ENCODE measurements at regions not wholly inside any gene's neighbourhood (a gene's known extent, or its start where the extent isn't known, plus 50 kb on each side); places are given as distances from the start of the nearest gene placed in this dataset.

DNA sequence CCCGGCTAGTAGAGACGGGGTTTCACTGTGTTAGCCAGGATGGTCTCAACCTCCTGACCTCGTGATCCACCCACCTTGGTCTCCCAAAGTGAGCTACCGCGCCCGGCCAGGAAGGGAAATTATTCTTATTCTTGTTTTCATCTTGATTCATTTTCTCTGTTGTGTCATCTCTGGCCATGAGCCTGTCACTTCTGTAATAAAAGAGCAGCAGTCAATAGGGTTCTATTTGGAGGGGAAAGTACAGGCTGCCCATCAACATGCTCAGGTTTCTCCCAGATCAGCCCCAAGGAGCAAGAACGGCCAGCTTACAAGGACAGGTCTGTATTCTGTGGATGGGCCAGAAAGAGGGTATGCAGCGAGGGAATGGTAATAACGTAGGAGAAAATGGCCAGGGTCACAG, 345.0 kb downstream of the PREX1 start:
- H3K27me3 Mint-ChIP-seq, result peaks cover 14% of the 10 kb centered on the region
- H3K36me3 Mint-ChIP-seq (ENCODE audit: low read depth), result no peaks in the 10 kb centered on the region
- ATAC-seq (no peak), DNase-seq (no peak)
- CTCF ChIA-PET, result interaction anchor here (1.3 kb wide), 1 partner anchor 10 kb away, joined by 3 read pairs; no protein-coding TSS in a partner anchor
- no peaks in the 10 kb centered on the region for H3K9me3 Mint-ChIP-seq
- no peaks in the 10 kb centered on the region for H3K4me1 Mint-ChIP-seq (ENCODE audit: low read depth)
- H3K27ac Mint-ChIP-seq, result no peak overlapping the region
- H3K4me3 Mint-ChIP-seq, result no peak overlapping the region
- intact Hi-C loops (cut with micrococcal nuclease), result no loop called here
- TF ChIP-seq, protein P1, sequence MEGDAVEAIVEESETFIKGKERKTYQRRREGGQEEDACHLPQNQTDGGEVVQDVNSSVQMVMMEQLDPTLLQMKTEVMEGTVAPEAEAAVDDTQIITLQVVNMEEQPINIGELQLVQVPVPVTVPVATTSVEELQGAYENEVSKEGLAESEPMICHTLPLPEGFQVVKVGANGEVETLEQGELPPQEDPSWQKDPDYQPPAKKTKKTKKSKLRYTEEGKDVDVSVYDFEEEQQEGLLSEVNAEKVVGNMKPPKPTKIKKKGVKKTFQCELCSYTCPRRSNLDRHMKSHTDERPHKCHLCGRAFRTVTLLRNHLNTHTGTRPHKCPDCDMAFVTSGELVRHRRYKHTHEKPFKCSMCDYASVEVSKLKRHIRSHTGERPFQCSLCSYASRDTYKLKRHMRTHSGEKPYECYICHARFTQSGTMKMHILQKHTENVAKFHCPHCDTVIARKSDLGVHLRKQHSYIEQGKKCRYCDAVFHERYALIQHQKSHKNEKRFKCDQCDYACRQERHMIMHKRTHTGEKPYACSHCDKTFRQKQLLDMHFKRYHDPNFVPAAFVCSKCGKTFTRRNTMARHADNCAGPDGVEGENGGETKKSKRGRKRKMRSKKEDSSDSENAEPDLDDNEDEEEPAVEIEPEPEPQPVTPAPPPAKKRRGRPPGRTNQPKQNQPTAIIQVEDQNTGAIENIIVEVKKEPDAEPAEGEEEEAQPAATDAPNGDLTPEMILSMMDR (IDR thresholded peaks at IDR 0.05), result no peak
- POLR2A ChIA-PET, result interaction anchor here (0.7 kb wide), 1 partner anchor 93 kb away, joined by 3 read pairs; no protein-coding TSS in a partner anchor

DNA sequence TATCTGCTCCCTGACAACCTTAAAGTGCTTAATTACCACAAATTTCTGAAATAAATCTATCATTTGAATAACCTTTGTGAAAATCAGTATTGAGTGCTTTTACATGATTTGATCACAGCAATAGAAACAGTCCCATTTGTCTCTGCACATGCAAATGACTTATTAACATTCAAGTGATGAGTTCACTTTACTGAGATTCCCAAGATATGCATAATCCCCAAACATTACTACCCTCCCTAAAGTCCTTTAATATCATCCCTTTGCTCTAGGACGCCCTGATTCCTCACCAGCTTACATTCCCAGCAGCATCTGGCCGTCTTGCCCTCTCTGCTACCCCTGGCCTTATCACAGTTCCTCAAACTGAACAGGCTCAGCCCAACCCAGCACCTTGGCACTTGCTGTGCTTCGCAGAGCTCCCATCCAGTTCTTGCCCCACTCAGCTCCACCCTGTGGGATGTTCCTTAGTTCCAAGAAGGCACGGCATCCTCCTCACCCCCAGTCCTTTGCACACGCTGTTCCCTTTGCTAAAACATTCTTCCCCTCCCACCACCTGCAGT, 347.5 kb downstream of the PREX1 start:
- ATAC-seq (no peak), DNase-seq (no peak)
- H3K36me3 Mint-ChIP-seq (ENCODE audit: low read depth), result no peaks in the 10 kb centered on the region
- H3K27me3 Mint-ChIP-seq, result peaks cover 12% of the 10 kb centered on the region
- ChIA-PET CTCF (no interaction called here), POLR2A (interaction anchor here (0.6 to 1.1 kb wide), 3 partner anchors 11 to 1163 kb away, joined by 3 to 4 read pairs (median 3); no protein-coding TSS in a partner anchor)
- H3K27ac Mint-ChIP-seq, result no peak overlapping the region
- no peaks in the 10 kb centered on the region for H3K4me1 Mint-ChIP-seq (ENCODE audit: low read depth)
- TF ChIP-seq, protein P1 (IDR thresholded peaks at IDR 0.05), result no peak
- intact Hi-C loops (cut with micrococcal nuclease), result no loop called here
- no peaks in the 10 kb centered on the region for H3K9me3 Mint-ChIP-seq
- H3K4me3 Mint-ChIP-seq, result no peak overlapping the region

DNA sequence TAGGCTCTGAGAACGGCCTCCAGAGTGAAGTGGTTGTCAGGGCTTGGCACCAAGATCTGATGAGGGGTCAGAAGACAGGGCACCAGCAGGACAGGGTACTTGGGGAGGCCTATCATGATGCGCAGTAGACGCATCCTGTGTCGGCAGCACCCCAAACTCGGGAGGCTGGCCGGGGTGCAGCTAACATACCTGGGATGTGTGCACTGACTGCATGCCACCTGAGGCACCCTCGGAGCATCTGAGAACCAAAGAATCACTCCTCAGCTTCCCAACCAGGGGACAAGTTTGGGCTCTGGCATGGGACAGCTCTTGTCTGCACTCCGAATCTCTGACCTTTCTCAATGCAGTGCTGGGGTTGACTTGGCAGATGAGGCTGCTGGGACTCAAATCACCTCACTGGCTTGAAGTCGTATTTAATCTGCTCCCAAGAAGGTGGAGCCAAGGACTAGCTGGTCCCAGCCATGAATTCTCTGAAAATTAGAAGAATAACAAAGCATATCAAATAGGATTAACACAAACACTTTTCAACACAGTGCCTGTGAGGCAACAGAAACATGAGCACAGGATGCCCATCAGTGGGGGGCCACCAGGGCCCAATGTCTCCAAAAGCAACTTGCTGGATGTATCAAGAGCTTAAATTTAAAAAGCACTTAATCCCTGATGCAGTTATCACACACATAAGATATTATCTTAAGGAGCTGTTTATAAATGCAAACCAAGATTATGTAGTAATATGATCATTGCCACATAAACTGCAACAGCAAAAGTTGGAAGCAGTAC, 348.8 kb downstream of the PREX1 start:
- Mint-ChIP-seq H3K4me1 (ENCODE audit: low read depth) (no peaks in the 10 kb centered on the region), H3K27me3 (peaks cover 9% of the 10 kb centered on the region), H3K4me3 (no peak overlapping the region), H3K36me3 (ENCODE audit: low read depth) (no peaks in the 10 kb centered on the region), H3K27ac (no peak overlapping the region), H3K9me3 (no peaks in the 10 kb centered on the region)
- ChIA-PET CTCF (interaction anchor here (1.4 kb wide), 1 partner anchor 142 kb away, joined by 4 read pairs; no protein-coding TSS in a partner anchor), POLR2A (no interaction called here)
- TF ChIP-seq, protein P1 (IDR thresholded peaks at IDR 0.05), result no peak
- ATAC-seq, result no peak
- DNase-seq, result no peak
- intact Hi-C loops (cut with micrococcal nuclease), result no loop called here

DNA sequence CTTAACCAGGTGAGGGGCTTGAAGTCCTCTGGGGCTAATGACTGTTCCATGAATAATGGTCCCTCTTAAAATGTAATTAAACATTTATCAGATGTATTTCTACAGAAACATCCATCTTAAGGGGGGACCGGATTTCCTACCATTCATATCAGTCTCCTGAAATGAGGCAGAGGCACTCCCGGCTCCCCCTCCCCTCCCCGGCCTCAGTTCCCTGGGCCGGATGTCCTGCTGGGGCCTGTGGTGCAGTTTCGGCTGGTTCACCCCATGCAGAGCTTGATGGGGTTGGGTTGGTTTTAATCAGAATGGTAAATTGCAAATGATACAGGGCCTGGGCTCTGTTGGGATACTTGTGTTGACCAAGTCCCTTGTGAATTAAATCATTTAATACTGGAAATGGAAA, 349.4 kb downstream of the PREX1 start:
- TF ChIP-seq, protein P1 (IDR thresholded peaks at IDR 0.05), result no peak
- ATAC-seq (no peak), DNase-seq (no peak)
- no peak overlapping the region for H3K4me3 Mint-ChIP-seq
- POLR2A ChIA-PET, result no interaction called here
- no peaks in the 10 kb centered on the region for H3K9me3 Mint-ChIP-seq
- H3K27me3 Mint-ChIP-seq, result peaks cover 9% of the 10 kb centered on the region
- CTCF ChIA-PET, result interaction anchor here (1.4 kb wide), 1 partner anchor 142 kb away, joined by 4 read pairs; no protein-coding TSS in a partner anchor
- no peaks in the 10 kb centered on the region for H3K4me1 Mint-ChIP-seq (ENCODE audit: low read depth)
- intact Hi-C loops (cut with micrococcal nuclease), result no loop called here
- no peaks in the 10 kb centered on the region for H3K36me3 Mint-ChIP-seq (ENCODE audit: low read depth)
- H3K27ac Mint-ChIP-seq, result no peak overlapping the region

DNA sequence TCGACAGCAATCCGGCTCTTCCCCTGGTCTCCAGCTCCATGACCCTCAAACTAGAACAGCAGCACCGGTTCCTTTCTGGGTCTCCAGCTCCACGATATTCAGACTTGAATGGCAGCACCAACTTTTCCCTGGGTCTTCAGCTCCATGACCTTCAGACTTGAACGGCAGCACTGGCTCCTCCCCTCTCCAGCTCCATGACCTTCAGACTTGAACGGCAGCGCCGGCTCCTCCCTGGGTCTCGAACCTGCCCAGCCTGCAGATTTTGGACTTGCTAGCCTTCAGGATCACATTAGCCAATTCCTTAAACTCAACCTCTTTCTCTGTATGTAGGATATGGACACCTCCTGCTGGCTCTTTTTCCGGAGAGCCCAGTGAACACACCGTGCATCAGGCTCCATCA, 350.9 kb downstream of the PREX1 start:
- no peaks in the 10 kb centered on the region for H3K4me1 Mint-ChIP-seq (ENCODE audit: low read depth)
- no peaks in the 10 kb centered on the region for H3K36me3 Mint-ChIP-seq (ENCODE audit: low read depth)
- no peak overlapping the region for H3K4me3 Mint-ChIP-seq
- intact Hi-C loops (cut with micrococcal nuclease), result no loop called here
- H3K27me3 Mint-ChIP-seq, result peaks cover 9% of the 10 kb centered on the region
- POLR2A ChIA-PET, result no interaction called here
- CTCF ChIA-PET, result no interaction called here
- TF ChIP-seq, protein P1 (IDR thresholded peaks at IDR 0.05), result no peak
- ATAC-seq (no peak), DNase-seq (no peak)
- no peaks in the 10 kb centered on the region for H3K9me3 Mint-ChIP-seq
- H3K27ac Mint-ChIP-seq, result no peak overlapping the region
